Right lobe of liver (tissue), 6 donors: ENCODE measurements at regions not wholly inside any gene's neighbourhood (a gene's known extent, or its start where the extent isn't known, plus 50 kb on each side); places are given as distances from the start of the nearest gene placed in this dataset.

Source experiments
- ATAC-seq, 4 donors: fragments of 200-7000 bp; cut with Tn5 transposase; one replicate each; pipeline ENCODE4 v1.9.1; 2020; ENCODE audit warnings: mild to moderate bottlenecking in 4 of 4, moderate library complexity in 4 of 4
- DNase-seq, 3 donors: peaks; one replicate each; pipeline ENCODE4 v3.0.0-alpha.2; 2020
- H3K27ac ChIP-seq, 3 donors: fragments of 200-600 bp; one replicate each; pipeline ENCODE4 v1.8.0; 2022
- H3K27me3 ChIP-seq, 2 donors: fragments of 200-600 bp; one replicate each; pipeline ENCODE4 v1.8.0; 2022
- H3K36me3 ChIP-seq, 4 donors: fragments of 200-600 bp; sonication (generic) in 1 of 4; one replicate each; pipeline versions ENCODE4 v1.5.1 to v1.8.0; 2017 to 2022; ENCODE audit warnings: control low read depth in 1 of 4
- H3K4me1 ChIP-seq, 4 donors: fragments of 200-600 bp; sonication (generic) in 1 of 4; one replicate each; pipeline versions ENCODE4 v1.5.1 to v1.8.0; 2017 to 2022; ENCODE audit warnings: control low read depth in 1 of 4
- H3K4me3 ChIP-seq, 3 donors: fragments of 200-600 bp; one replicate each; pipeline ENCODE4 v1.8.0; 2022
- H3K9me3 ChIP-seq, 4 donors: fragments of 200-600 bp; sonication (generic) in 1 of 4; one replicate each; pipeline versions ENCODE4 v1.5.1 to v1.8.0; 2017 to 2022; ENCODE audit warnings: control low read depth in 1 of 4
- POLR2A ChIP-seq: fragments of 450-650 bp; IDR thresholded peaks from one replicate; pipeline ENCODE4 v1.6.1; 2017; ENCODE audit warnings: antibody characterized with exemption, mild to moderate bottlenecking
- WGBS: methylation state at CpG from one replicate; pipeline ENCODE4 v1.1.6; 2018; ENCODE audit warnings: low coverage, low lambda C conversion rate; ENCODE audit not compliant: insufficient coverage; ENCODE audit errors: missing lambda C conversion rate; 5-methylcytosine and 5-hydroxymethylcytosine counted together
- intact Hi-C, 2 donors: fragments of 100-400 bp; cut with DNase I; formaldehyde crosslinking; loops; one replicate each; pipeline versions ENCODE4 v1.11.2 to v1.14.1; 2022
- TF ChIP-seq, protein P1 (sequence below), 4 donors: fragments of 200-600 bp in 3 of 4; fragments of 450-650 bp in 1 of 4; IDR thresholded peaks; one replicate each; pipeline versions ENCODE4 v1.5.1 to v1.8.0; 2016 to 2022; ENCODE audit warnings: antibody characterized with exemption in 4 of 4, mild to moderate bottlenecking in 2 of 4
- donor health status: DM: no; HTN: yes; CAD: no.
- donor health status: DM: no; HTN: no; CAD: no.
- donor health status: DM: no; HTN: no; CAD: no.
- donor health status: DM: no; HTN: yes; CAD: no.
- donor health status: DM: no; HTN: yes; CAD: no.

DNA sequence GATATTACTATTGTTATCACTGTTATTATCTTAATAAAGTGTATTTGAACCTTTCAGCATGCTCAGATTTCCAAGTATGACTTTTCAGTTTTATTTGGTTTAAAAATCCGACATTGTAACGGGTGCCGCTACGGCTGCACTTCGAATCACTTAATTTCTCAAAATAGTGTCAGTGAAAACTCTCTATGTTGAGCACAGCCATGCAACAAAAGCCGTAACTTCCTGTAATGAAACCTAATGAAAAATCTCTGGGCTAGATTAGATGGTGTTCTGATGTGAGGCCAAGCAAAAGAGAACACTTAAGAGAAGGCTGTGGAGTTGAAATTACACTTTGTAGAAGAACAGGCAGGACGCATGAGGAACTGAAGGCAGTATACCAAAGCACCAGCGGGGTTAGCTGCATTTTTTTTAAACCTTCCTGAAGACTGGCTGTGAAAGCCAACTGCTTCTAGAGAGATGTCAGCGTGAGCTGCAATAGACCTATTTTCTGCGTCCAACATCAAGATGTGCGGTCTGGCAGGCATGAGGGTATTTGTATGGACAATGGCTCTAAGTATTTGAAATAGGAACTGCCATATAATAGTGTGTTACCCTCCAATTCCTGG is 1545.0 kb upstream of the GOT2 start:
- no peak overlapping the region for H3K27ac ChIP-seq
- H3K9me3 ChIP-seq = no peaks in the 10 kb centered on the region
- ATAC-seq (no peak), DNase-seq (no peak)
- no peaks in the 10 kb centered on the region for H3K36me3 ChIP-seq
- H3K4me1 ChIP-seq = no peaks in the 10 kb centered on the region
- WGBS = 58% methylated on average over 11 of the region's 11 CpGs
- TF ChIP-seq, protein P1, sequence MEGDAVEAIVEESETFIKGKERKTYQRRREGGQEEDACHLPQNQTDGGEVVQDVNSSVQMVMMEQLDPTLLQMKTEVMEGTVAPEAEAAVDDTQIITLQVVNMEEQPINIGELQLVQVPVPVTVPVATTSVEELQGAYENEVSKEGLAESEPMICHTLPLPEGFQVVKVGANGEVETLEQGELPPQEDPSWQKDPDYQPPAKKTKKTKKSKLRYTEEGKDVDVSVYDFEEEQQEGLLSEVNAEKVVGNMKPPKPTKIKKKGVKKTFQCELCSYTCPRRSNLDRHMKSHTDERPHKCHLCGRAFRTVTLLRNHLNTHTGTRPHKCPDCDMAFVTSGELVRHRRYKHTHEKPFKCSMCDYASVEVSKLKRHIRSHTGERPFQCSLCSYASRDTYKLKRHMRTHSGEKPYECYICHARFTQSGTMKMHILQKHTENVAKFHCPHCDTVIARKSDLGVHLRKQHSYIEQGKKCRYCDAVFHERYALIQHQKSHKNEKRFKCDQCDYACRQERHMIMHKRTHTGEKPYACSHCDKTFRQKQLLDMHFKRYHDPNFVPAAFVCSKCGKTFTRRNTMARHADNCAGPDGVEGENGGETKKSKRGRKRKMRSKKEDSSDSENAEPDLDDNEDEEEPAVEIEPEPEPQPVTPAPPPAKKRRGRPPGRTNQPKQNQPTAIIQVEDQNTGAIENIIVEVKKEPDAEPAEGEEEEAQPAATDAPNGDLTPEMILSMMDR (IDR thresholded peaks at IDR 0.05) = no peak
- TF ChIP-seq POLR2A = no peak
- no peaks in the 10 kb centered on the region for H3K27me3 ChIP-seq
- intact Hi-C loops = no loop called here
- H3K4me3 ChIP-seq = no peak overlapping the region

DNA sequence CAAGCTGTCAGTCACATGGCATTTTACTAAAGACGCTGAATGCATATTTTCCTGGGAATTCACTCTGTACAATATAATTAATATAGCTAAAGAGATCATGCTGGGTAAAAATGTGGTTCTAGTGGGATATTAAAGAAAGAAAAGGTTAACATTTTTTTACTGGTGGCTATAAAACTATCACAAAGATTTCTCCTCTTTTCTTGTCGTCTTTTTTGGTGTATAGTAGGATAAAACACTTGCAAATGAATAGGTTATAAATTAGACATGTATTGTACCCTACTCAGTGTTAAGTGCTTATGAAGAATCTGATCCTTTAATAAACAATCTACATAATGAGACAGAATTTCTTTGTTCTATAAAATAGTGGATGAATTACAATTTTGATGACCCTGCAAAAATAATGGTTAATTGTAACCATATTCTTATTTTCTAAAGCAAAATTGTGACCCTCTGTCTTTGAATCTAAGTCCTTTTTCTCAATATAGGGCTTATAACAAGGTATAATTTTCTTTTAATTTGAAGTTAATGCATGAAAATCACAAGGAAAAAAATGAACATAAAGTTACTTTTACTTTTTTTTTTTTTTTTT is 1540.4 kb upstream of the GOT2 start:
- no peak overlapping the region for H3K27ac ChIP-seq
- 52% methylated on average over 2 of the region's 2 CpGs for WGBS
- DNase-seq (no peak), ATAC-seq (no peak)
- intact Hi-C loops = no loop called here
- H3K4me1 ChIP-seq = no peaks in the 10 kb centered on the region
- no peaks in the 10 kb centered on the region for H3K9me3 ChIP-seq
- no peak overlapping the region for H3K4me3 ChIP-seq
- H3K27me3 ChIP-seq = no peaks in the 10 kb centered on the region
- H3K36me3 ChIP-seq = no peaks in the 10 kb centered on the region
- no peak for TF ChIP-seq POLR2A
- TF ChIP-seq, protein P1 (IDR thresholded peaks at IDR 0.05) = no peak

DNA sequence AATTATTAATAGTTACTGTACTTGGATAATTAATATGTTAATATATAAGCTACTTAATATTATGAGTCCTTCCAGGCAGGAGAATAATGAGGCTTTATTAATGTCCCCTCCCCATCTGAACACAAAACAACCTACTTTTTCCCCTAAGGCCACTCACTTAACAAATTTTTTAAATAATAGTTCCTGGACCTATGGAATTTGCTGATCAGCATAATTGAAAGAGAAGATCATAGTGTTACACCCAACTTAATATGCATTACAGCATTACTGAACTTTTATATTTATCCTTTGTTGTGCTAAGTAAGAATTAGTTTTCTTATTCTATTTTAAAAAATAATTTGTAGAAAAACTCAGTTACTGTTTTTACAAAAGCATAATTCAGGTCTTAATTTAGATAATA is 1537.7 kb upstream of the GOT2 start:
- ATAC-seq (no peak), DNase-seq (no peak)
- no peaks in the 10 kb centered on the region for H3K27me3 ChIP-seq
- no peaks in the 10 kb centered on the region for H3K9me3 ChIP-seq
- no peaks in the 10 kb centered on the region for H3K36me3 ChIP-seq
- no peak overlapping the region for H3K27ac ChIP-seq
- no peaks in the 10 kb centered on the region for H3K4me1 ChIP-seq
- TF ChIP-seq, protein P1 (IDR thresholded peaks at IDR 0.05) = no peak
- TF ChIP-seq POLR2A = no peak
- H3K4me3 ChIP-seq = no peak overlapping the region
- intact Hi-C loops = no loop called here

DNA sequence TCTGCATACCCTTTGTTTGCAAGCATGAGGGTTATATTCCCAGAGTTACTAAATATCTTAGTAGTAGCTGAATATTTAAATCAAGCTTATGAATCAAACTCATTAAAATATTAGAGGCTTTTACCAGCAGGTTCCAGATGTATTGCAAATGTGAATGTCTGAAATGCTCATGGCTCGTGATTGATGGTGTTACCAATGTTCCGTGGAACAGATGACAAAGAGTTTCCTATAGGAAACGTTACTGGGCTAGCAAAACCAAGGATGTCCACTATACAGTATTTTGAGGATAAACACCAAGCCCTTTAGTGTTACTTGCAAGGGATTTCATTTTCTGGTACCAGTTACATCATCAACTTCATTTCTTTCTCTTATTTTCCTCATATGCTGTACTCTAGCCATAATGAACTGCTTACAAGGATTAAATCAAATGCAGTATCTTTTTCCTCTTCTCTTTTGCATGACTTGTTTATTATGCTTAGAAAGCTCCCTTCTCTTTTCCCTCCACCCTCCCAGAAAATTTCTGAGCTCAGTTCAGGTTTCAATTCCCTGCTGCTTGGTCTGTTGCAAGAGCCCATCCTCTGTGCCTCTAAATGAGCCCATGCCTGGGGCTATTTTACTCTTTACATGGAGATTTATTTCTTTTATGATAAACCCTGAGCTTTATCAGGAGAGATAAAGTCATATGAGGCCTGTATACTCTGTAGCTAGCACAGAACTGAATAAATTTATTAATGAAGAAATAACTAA is 1537.1 kb upstream of the GOT2 start:
- H3K27ac ChIP-seq = no peak overlapping the region
- no peaks in the 10 kb centered on the region for H3K9me3 ChIP-seq
- no peaks in the 10 kb centered on the region for H3K4me1 ChIP-seq
- intact Hi-C loops = no loop called here
- H3K4me3 ChIP-seq = no peak overlapping the region
- 22% methylated on average over 2 of the region's 3 CpGs for WGBS
- TF ChIP-seq, protein P1 (IDR thresholded peaks at IDR 0.05) = no peak
- TF ChIP-seq POLR2A = no peak
- DNase-seq (no peak), ATAC-seq (no peak)
- H3K27me3 ChIP-seq = no peaks in the 10 kb centered on the region
- no peaks in the 10 kb centered on the region for H3K36me3 ChIP-seq
